Lower leg skin (tissue), 4 donors: ENCODE measurements at regions not wholly inside any gene's neighbourhood (a gene's known extent, or its start where the extent isn't known, plus 50 kb on each side); places are given as distances from the start of the nearest gene placed in this dataset.
"Not testable (repeated sequence)": the region's sequence is repeated elsewhere in the genome, so short reads cannot be mapped to it uniquely, and the experiment has no call there.

Source experiments
- DNase-seq, 2 donors: peaks; one replicate each; pipeline ENCODE4 v3.0.0-alpha.2; 2019; ENCODE audit warnings: low spot score in 2 of 2
- H3K4me3 ChIP-seq: fragments of 200-600 bp; sonication (generic); 2 replicates; pipeline ENCODE4 v1.5.1; 2017; ENCODE audit warnings: mild to moderate bottlenecking, low read depth; ENCODE audit not compliant: poor library complexity, severe bottlenecking
- POLR2A ChIP-seq, 2 donors: fragments of 450-650 bp; IDR thresholded peaks; one replicate each; pipeline ENCODE4 v1.6.1; 2016 to 2017; ENCODE audit warnings: antibody characterized with exemption in 2 of 2, mild to moderate bottlenecking in 1 of 2, moderate library complexity in 1 of 2
- WGBS, 2 donors: methylation state at CpG; one replicate each; pipeline ENCODE4 v1.1.5; 2018; 5-methylcytosine and 5-hydroxymethylcytosine counted together
- intact Hi-C: fragments of 100-400 bp; cut with DNase I; formaldehyde crosslinking; loops from one replicate; pipeline ENCODE4 v1.15.0; 2023; ENCODE audit warnings: low total_unique reads
- TF ChIP-seq, protein P1 (sequence below), 3 donors: fragments of 450-650 bp; IDR thresholded peaks; one replicate each; pipeline ENCODE4 v1.5.1; 2016; ENCODE audit warnings: antibody characterized with exemption in 3 of 3, mild to moderate bottlenecking in 3 of 3, moderate library complexity in 2 of 3

- WGBS, 2 donors = 67% methylated on average over 2 of the region's 2 CpGs
- no peak overlapping the region for H3K4me3 ChIP-seq
- no peak for DNase-seq
- TF ChIP-seq, protein P1, sequence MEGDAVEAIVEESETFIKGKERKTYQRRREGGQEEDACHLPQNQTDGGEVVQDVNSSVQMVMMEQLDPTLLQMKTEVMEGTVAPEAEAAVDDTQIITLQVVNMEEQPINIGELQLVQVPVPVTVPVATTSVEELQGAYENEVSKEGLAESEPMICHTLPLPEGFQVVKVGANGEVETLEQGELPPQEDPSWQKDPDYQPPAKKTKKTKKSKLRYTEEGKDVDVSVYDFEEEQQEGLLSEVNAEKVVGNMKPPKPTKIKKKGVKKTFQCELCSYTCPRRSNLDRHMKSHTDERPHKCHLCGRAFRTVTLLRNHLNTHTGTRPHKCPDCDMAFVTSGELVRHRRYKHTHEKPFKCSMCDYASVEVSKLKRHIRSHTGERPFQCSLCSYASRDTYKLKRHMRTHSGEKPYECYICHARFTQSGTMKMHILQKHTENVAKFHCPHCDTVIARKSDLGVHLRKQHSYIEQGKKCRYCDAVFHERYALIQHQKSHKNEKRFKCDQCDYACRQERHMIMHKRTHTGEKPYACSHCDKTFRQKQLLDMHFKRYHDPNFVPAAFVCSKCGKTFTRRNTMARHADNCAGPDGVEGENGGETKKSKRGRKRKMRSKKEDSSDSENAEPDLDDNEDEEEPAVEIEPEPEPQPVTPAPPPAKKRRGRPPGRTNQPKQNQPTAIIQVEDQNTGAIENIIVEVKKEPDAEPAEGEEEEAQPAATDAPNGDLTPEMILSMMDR (IDR thresholded peaks at IDR 0.05) = no peak
- TF ChIP-seq POLR2A (IDR thresholded peaks at IDR 0.05) = no peak
- intact Hi-C loops = no loop called here
Observed at GRCh38 chr1:194647118-194647517, 1460.7 kb upstream of the B3GALT2 start.

DNA sequence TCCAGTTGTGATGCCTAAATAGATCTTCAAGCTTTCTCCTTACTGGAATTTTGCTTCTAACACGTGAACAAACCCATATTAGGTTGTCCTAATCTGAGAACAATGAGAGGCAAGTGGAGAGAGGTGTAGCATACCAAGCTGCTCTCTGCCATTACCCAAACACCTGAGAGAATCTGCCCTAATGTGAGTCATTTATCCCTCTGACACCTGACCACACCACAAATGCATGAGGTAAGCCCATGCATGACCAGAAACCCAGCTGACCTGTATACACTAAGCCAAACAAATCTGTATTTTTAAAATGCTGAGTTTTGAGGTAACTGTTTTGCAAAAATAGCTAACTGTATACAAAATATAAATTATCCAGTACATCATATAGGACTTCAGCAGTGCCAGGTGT lies 1458.1 kb upstream of the B3GALT2 start:
- WGBS, 2 donors = 63 to 77% methylated on average over 1 of the region's 1 CpG
- TF ChIP-seq POLR2A (IDR thresholded peaks at IDR 0.05) = no peak
- TF ChIP-seq, protein P1 (IDR thresholded peaks at IDR 0.05) = no peak
- DNase-seq = no peak
- H3K4me3 ChIP-seq = no peak overlapping the region
- intact Hi-C loops = no loop called here

DNA sequence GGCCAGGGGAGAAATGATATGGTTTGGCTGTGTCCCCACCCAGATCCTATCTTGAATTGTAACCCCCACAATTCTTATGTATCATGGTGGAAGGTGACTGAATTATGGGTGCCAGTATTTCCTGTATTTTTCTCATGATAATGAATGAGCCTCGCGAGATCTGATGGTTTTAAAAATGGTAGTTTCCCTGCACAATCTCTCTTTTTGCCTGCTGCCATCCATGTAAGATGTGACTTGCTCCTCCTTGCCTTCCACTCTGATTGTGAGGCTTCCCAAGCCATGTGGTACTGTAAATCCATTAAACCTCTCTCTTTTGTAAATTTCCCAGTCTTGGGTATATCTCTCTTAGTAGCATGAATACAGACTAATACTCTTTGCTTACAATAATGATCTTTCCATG lies 1453.9 kb upstream of the B3GALT2 start:
- no peak overlapping the region for H3K4me3 ChIP-seq
- 93 to 96% methylated on average over 2 of the region's 2 CpGs for WGBS, 2 donors
- intact Hi-C loops = no loop called here
- DNase-seq = no peak
- no peak for TF ChIP-seq POLR2A (IDR thresholded peaks at IDR 0.05)
- TF ChIP-seq, protein P1 (IDR thresholded peaks at IDR 0.05) = no peak

- intact Hi-C loops = no loop called here
- DNase-seq = no peak
- TF ChIP-seq, protein P1 (IDR thresholded peaks at IDR 0.05) = no peak
- TF ChIP-seq POLR2A (IDR thresholded peaks at IDR 0.05) = no peak
- no peak overlapping the region for H3K4me3 ChIP-seq
- 63 to 87% methylated on average over 2 of the region's 2 CpGs for WGBS, 2 donors
Observed at GRCh38 chr1:194629011-194629410, 1442.6 kb upstream of the B3GALT2 start.

DNA sequence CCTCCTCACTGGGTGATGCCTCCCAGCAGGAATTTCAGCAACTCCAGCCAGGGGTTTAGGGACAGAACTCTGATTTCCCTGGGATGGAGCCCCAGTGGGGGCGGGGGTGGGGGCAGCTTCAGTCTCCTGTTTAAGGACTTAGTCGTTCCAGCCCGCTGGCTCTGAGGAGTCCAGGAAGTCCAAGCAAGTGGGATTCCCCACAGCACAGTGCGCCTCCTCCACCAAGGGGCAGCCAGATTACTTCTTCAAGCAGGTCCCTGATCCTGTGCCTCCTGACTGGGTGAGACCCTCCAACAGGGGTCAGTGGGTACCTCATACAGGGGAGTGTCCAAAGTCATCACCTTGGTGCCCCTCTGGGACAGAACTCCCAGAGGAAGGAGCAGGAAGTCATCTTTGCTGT lies 1438.4 kb upstream of the B3GALT2 start:
- no peak for TF ChIP-seq POLR2A (IDR thresholded peaks at IDR 0.05)
- TF ChIP-seq, protein P1 (IDR thresholded peaks at IDR 0.05) = no peak
- WGBS, 2 donors = 80% methylated on average over 4 of the region's 4 CpGs; no CpG with 5 or more reads in 1 of the 2 donors
- no peak for DNase-seq
- intact Hi-C loops = no loop called here
- no peak overlapping the region for H3K4me3 ChIP-seq

DNA sequence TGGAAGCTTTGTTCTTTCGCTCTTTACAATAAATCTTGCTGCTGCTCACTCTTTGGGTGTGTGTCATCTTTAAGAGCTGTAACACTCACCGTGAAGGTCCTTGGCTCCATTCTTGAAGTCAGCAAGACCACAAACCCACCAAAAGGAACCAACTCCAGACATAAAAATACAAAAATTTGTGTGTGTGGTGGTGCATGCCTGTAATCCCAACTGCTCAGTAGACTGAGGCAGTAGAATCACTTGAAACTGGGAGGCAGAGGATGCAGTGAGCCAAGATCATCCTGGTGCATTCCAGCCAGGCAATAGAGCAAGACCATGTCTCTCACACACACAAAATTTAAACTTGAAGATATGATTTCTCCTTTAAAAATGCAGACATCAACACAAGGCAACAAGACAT lies 1431.7 kb upstream of the B3GALT2 start:
- no peak overlapping the region for H3K4me3 ChIP-seq
- intact Hi-C loops = no loop called here
- WGBS, 2 donors = 89 to 92% methylated on average over 2 of the region's 2 CpGs
- no peak for DNase-seq
- TF ChIP-seq POLR2A (IDR thresholded peaks at IDR 0.05) = no peak
- TF ChIP-seq, protein P1 (IDR thresholded peaks at IDR 0.05) = no peak

DNA sequence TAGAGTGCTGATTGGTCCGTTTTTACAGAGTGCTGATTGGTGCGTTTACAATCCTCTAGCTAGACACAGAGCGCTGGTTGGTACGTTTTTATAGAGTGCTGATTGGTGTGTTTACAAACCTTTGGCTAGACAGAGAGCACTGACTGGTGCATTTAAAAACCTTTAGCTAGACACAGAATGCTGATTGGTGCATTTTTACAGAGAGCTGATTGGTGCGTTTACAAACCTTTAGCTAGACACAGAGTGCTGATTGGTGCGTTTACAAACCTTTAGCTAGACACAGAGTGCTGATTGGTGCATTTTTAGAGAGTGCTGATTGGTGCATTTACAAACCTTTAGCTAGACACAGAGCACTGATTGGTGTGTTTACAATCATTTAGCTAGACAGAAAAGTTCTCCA lies 1430.9 kb upstream of the B3GALT2 start:
- H3K4me3 ChIP-seq, intact Hi-C loops, DNase-seq: not testable (repeated sequence)
- 91 to 93% methylated on average over 6 of the region's 6 CpGs for WGBS, 2 donors
